NCI-H187 treated with DMSO at 0.1 percent for 48 hours (cell line): ENCODE measurements at regions not wholly inside any gene's neighbourhood (a gene's known extent, or its start where the extent isn't known, plus 50 kb on each side); places are given as distances from the start of the nearest gene placed in this dataset.

Source experiments
- DNase-seq: peaks from one replicate; lab custom pipeline; 2025; lab: John Stamatoyannopoulos, UW

GRCh38 chr16:74094514-74094913 lies 202.1 kb upstream of the PSMD7 start:
- no peak for DNase-seq

GRCh38 chr16:74092336-74092735 lies 204.3 kb upstream of the PSMD7 start:
- no peak for DNase-seq

DNA sequence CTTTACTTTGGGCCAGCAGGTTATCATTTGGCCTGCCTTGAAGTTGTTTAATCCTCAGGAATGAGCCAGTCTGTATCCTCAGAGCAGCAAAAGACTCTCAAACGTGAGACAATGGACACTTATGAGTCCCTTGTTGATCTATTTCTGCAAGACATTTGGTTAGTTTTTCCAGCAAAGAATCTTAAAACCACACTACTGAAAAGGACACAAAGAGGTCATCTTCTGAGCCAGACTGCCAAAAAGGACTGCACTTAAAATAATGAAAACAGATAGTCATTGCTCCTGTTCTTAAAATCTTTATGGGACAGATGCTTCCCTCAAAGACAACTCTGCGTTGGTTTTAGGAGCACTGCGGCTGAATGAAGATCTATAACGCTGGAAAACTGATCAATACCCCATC lies 205.7 kb upstream of the PSMD7 start:
- no peak for DNase-seq

DNA sequence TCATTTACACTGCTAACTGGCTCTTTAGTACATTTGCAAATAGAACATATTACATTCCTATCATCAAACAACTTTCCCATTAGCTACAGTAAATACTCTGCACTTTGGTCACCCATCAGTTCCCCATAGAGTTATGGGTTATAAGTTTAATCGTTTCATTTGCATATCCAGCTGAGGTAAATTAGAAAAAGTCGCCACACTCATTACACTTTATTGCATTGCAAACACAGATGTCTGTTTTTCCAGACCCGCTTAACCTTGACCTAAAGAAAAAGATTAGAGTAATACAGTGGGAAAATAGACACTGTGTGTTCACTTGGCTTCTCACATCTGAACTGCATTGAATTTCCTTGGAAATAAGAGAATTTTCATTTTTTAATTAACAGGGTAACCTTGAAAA lies 213.1 kb upstream of the PSMD7 start:
- DNase-seq = no peak

DNA sequence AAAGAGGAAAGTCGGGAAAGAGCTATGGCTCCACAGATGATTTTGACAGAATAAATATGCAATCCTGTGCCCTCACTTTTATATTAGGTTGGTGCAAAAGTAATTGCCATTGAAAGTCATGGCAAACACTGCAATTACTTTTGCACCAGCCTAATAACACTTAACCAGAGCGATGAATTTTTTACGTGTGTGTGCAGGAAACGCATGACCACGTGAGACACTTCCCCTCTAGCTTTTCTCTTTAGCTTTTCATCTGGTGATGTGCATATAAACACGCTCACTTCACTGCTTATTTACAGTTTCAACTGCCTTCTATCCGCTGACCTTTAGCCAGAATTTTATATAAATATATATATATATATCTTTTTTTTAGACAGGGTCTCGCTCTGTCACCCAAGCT lies 216.3 kb upstream of the PSMD7 start:
- no peak for DNase-seq

GRCh38 chr16:74079232-74079586 lies 217.4 kb upstream of the PSMD7 start:
- DNase-seq = no peak

GRCh38 chr16:74078511-74079231 lies 217.9 kb upstream of the PSMD7 start:
- DNase-seq = no peak

DNA sequence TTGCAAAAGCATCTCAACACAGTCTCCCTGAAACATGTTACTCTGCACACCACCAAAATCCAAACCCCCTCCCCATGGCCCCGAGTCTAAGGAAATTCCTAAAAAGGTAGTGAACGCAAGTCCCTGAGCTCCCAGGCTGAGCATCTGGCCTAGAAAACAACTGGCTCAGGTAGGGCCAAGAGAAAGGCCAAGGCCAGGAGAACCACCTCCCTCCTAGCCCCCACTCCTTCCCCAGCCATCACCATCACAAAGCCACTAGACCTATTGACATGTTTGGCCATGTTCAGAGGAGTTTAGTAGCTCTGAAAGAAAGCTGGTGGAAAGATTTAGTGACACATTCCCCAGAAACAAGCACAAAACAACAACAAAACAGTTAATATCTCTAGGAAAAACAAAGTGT lies 220.0 kb upstream of the PSMD7 start:
- no peak for DNase-seq

DNA sequence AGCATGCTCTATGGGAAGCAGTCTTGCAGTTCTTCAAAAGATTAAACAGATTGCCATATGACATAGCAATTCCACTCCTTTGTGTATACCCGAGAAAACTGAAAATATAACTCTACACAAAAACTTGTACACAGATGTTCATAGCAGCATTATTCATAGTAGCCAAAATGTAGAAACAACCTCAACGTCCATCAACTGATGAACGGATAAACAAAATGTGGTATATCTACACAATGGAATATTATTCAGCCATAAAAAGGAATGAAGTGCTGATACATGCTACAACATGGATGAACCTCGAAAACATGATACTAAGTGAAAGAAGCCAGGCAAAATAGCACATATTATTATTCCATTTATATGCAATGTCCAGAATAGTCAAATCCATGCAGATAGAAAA lies 221.2 kb upstream of the PSMD7 start:
- DNase-seq = no peak

DNA sequence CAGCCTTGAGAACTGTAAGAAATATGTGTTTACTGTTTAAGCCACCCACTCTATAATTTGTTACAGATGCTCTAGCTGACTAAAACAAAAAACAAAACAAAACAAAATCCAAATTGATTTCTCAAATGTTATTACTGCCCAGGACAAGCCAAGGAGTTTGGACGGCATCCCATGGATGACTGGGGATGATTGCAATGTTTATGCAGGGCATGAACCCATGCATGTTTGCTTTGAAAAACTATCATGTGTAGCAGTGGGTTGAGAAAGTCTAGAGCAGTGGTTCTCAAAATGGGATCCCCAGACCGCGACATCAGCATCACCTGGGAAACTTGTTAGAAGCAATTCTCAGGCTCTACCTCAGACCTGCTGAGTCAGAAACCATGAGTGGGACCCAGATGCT lies 223.2 kb upstream of the PSMD7 start:
- no peak for DNase-seq

DNA sequence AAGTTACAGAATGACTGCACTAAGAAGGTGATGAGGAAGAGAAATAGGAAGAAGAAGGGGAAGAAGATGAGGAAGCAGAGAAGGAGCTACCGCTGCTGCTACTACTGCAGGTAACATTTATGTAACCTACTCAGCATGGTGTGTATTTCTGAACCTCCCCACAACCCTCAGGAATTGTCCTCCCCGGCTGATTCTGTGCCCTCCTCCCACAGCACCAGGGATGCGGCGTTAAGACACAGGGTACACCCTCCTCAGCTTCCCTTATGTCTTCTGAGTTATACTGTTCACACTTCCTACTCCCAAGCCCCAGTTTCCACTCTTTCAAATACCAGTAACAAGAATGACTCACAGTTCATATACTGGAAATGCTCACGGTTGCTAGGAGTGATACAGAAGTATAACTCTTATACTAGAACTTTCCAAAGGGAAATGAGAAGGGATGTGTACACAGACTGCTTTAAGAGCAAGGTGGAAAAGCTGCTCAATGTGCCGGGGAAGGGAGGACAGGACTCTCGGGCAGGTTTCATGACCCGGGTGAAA lies 224.5 kb upstream of the PSMD7 start:
- no peak for DNase-seq

DNA sequence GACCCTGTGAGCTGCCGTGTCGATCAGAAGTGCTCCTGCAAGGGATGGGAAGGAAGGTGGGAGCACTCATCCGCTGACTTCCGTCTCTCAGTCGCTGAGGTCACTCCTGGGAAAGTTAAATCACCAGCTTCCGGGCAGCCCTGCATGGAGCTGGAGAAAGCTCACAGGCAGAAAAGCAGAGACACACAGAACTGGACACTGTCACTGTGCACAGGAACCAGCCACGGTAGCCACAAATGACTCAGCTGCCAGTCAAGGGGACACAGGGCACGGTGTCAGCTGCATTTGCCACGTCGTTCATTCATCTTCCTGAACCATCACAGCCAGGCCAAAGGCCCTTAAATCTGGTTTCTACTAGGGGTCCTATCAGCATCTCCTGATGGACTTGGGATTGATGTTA lies 226.4 kb upstream of the PSMD7 start:
- no peak for DNase-seq

GRCh38 chr16:74064120-74064735 lies 232.4 kb upstream of the PSMD7 start:
- DNase-seq = no peak

DNA sequence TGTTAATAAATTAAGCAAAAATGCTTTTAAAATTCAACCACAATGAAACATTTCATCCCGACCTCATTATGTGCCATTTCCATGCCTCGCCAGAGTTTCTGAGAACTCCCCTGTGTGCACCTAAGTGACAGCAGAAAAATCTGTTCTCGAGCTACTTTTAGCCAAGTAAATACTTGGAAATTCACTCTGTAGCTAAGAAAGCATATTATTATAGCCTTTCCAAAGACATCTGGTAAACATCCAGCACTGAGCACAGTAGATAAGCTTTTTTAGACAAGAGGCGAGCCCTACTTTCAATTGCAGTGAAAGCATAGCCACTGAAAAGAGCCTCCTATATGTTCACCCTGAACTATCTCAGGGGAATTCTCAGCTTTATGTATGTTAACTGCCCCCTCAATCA lies 242.8 kb upstream of the PSMD7 start:
- DNase-seq = no peak

GRCh38 chr16:74053312-74053711 lies 243.3 kb upstream of the PSMD7 start:
- DNase-seq = no peak

GRCh38 chr16:74052016-74052415 lies 244.6 kb upstream of the PSMD7 start:
- DNase-seq = no peak

- DNase-seq = no peak
Measured at GRCh38 chr16:74049027-74049426, 247.6 kb upstream of the PSMD7 start.

- no peak for DNase-seq
Measured at GRCh38 chr16:74046524-74046923, 250.1 kb upstream of the PSMD7 start.

GRCh38 chr16:74045513-74045912 lies 251.1 kb upstream of the PSMD7 start:
- no peak for DNase-seq

DNA sequence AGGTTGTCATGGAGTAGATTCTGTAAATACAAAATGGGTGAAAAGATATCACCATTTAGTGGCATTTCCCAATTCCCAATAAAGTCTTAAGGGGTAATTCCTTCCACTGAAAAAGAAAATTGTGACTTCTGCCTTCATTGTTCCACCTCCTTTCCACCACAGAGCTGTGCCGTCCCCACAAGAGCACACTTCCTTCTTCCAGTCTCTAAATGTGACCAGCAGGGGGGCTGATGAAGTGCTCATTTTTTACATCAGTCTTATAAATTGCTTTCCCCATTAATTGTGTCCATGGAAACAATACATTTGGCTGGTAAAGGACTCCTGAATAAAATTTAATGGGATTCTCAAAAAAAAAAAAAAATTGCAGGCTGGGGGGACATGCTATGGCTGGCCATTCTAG lies 260.8 kb upstream of the PSMD7 start:
- DNase-seq = no peak

DNA sequence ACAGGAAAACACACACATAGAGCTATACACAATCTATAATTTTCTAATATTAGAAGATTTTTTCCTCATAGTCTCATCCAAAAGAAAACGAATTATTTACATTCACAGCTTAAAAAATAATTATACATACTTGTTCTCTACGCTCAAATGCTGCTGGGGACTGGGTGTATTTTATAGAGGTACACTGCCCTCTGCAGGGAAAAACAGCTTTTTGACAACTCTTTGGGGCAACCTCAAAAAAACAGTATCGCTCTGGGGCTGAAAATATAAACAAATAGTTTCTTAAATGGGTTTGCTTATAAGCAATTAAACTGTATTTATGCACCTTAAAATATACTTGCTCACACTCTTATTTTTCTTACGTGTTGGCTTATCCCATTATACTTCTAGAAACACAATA lies 261.8 kb upstream of the PSMD7 start:
- DNase-seq = no peak

GRCh38 chr16:74034200-74034599 lies 262.4 kb upstream of the PSMD7 start:
- DNase-seq = no peak

- no peak for DNase-seq
Measured at GRCh38 chr16:74033441-74033995, 263.1 kb upstream of the PSMD7 start.

GRCh38 chr16:74031551-74031950 lies 265.1 kb upstream of the PSMD7 start:
- no peak for DNase-seq
